Neural cell (in vitro differentiated cells): ENCODE measurements at regions not wholly inside any gene's neighbourhood (a gene's known extent, or its start where the extent isn't known, plus 50 kb on each side); places are given as distances from the start of the nearest gene placed in this dataset.

Experiments used
- H2AFZ ChIP-seq: fragments of 200-600, 300-800 bp; sonication (generic), shearing (Covaris generic); 2 replicates; pipeline ENCODE4 v1.6.0; 2014; ENCODE audit warnings: low read depth, mild to moderate bottlenecking, antibody characterized with exemption, low read length, moderate library complexity
- H3F3A ChIP-seq: fragments of 200-600 bp; shearing (Covaris generic); 2 replicates; pipeline ENCODE4 v1.6.1; 2016; ENCODE audit warnings: mild to moderate bottlenecking, moderate library complexity, mixed read lengths, antibody characterized with exemption, low read length; ENCODE audit not compliant: insufficient read depth, poor library complexity, severe bottlenecking
- H3K27ac ChIP-seq: fragments of 200-600, 300-800 bp; sonication (generic), shearing (Covaris generic); 2 replicates; pipeline ENCODE4 v1.5.1; 2014; ENCODE audit warnings: mild to moderate bottlenecking, low read length, moderate library complexity
- H3K27me3 ChIP-seq: fragments of 300-800, 200-600 bp; sonication (generic), shearing (Covaris generic); 2 replicates; pipeline ENCODE4 v1.6.0; 2014; ENCODE audit warnings: mild to moderate bottlenecking, low read depth, low read length, moderate library complexity; ENCODE audit not compliant: insufficient read depth
- H3K36me3 ChIP-seq: fragments of 300-800, 200-600 bp; sonication (generic), shearing (Covaris generic); 2 replicates; pipeline ENCODE4 v1.5.1; 2014; ENCODE audit warnings: mild to moderate bottlenecking, antibody characterized with exemption, low read length, moderate library complexity; ENCODE audit not compliant: insufficient read depth
- H3K4me2 ChIP-seq: fragments of 300-800, 200-600 bp; sonication (generic), shearing (Covaris generic); 2 replicates; pipeline ENCODE4 v1.6.0; 2014; ENCODE audit warnings: mild to moderate bottlenecking, low read length
- H3K4me3 ChIP-seq: fragments of 300-800, 200-600 bp; sonication (generic), shearing (Covaris generic); 2 replicates; pipeline ENCODE4 v1.5.1; 2014; ENCODE audit warnings: mild to moderate bottlenecking, low read length, moderate library complexity
- H3K79me2 ChIP-seq: fragments of 200-600 bp; shearing (Covaris generic); replicated peaks from 2 replicates; pipeline ENCODE4 v1.6.0; 2014; ENCODE audit warnings: mild to moderate bottlenecking, low read length, moderate library complexity; ENCODE audit not compliant: insufficient read depth
- H3K9ac ChIP-seq: fragments of 300-800, 200-600 bp; sonication (generic), shearing (Covaris generic); 2 replicates; pipeline ENCODE4 v1.6.1; 2016; ENCODE audit warnings: mild to moderate bottlenecking, low read length, mixed read lengths
- H3K9me2 ChIP-seq: fragments of 200-600 bp; shearing (Covaris generic); 2 replicates; pipeline ENCODE4 v1.6.1; 2016; ENCODE audit warnings: mild to moderate bottlenecking, low read length, mixed read lengths; ENCODE audit not compliant: insufficient read depth
- H3K9me3 ChIP-seq: fragments of 200-600, 300-800 bp; sonication (generic), shearing (Covaris generic); 2 replicates; pipeline ENCODE4 v1.6.1; 2016; ENCODE audit warnings: mild to moderate bottlenecking, mixed run types, low read length, moderate library complexity, mixed read lengths
- H4K20me1 ChIP-seq: fragments of 200-600 bp; shearing (Covaris generic); 2 replicates; pipeline ENCODE4 v1.6.1; 2016; ENCODE audit warnings: mild to moderate bottlenecking, mixed run types; ENCODE audit not compliant: insufficient read depth
- EP300 ChIP-seq: fragments of 450-650 bp; conservative IDR thresholded peaks from 2 replicates; pipeline ENCODE4 v1.6.1; 2014; ENCODE audit warnings: antibody characterized with exemption, mild to moderate bottlenecking, moderate library complexity; ENCODE audit not compliant: poor library complexity, severe bottlenecking
- EZH2 ChIP-seq: fragments of 200-600, 300-800 bp; shearing (Covaris generic), sonication (generic); IDR thresholded peaks from 2 replicates; pipeline ENCODE4 v1.6.1; 2014; ENCODE audit warnings: antibody characterized with exemption, low read length, borderline replicate concordance, mild to moderate bottlenecking; ENCODE audit not compliant: insufficient read depth, poor library complexity, severe bottlenecking
- MXI1 ChIP-seq: fragments of 450-650 bp; conservative IDR thresholded peaks from 2 replicates; pipeline ENCODE4 v1.6.1; 2014; ENCODE audit warnings: antibody characterized with exemption, mild to moderate bottlenecking; ENCODE audit not compliant: poor library complexity, severe bottlenecking
- POLR2AphosphoS5 ChIP-seq: IDR thresholded peaks from 2 replicates; pipeline ENCODE4 v1.6.1; 2012
- RAD21 ChIP-seq: fragments of 450-650 bp; conservative IDR thresholded peaks from 2 replicates; pipeline ENCODE4 v1.6.1; 2014; ENCODE audit warnings: antibody characterized with exemption, mild to moderate bottlenecking, moderate library complexity
- REST ChIP-seq: IDR thresholded peaks from 2 replicates; pipeline ENCODE4 v1.6.1; 2012; ENCODE audit warnings: borderline replicate concordance
- SMC3 ChIP-seq: fragments of 450-650 bp; conservative IDR thresholded peaks from 2 replicates; pipeline ENCODE4 v1.6.1; 2014; ENCODE audit warnings: antibody characterized with exemption, mild to moderate bottlenecking, moderate library complexity; ENCODE audit not compliant: poor library complexity
- TAF1 ChIP-seq: IDR thresholded peaks from 2 replicates; pipeline ENCODE4 v1.6.1; 2012; ENCODE audit warnings: low read depth
- TF ChIP-seq, protein P1 (sequence below): fragments of 450-650 bp; IDR thresholded peaks from 2 replicates; pipeline ENCODE4 v1.5.1; 2014; ENCODE audit warnings: antibody characterized with exemption, mild to moderate bottlenecking, moderate library complexity; ENCODE audit not compliant: poor library complexity, severe bottlenecking

GRCh38 chr10:43926875-43927406, 278.3 kb upstream of the ZNF32 start:
- no peak for TF ChIP-seq REST
- TF ChIP-seq TAF1, result no peak
- no peak for TF ChIP-seq MXI1
- TF ChIP-seq, protein P1, sequence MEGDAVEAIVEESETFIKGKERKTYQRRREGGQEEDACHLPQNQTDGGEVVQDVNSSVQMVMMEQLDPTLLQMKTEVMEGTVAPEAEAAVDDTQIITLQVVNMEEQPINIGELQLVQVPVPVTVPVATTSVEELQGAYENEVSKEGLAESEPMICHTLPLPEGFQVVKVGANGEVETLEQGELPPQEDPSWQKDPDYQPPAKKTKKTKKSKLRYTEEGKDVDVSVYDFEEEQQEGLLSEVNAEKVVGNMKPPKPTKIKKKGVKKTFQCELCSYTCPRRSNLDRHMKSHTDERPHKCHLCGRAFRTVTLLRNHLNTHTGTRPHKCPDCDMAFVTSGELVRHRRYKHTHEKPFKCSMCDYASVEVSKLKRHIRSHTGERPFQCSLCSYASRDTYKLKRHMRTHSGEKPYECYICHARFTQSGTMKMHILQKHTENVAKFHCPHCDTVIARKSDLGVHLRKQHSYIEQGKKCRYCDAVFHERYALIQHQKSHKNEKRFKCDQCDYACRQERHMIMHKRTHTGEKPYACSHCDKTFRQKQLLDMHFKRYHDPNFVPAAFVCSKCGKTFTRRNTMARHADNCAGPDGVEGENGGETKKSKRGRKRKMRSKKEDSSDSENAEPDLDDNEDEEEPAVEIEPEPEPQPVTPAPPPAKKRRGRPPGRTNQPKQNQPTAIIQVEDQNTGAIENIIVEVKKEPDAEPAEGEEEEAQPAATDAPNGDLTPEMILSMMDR, result no peak
- TF ChIP-seq EP300, result no peak
- Histone ChIP-seq H3K27ac (no peak overlapping the region), H3K9me2 (no peaks in the 10 kb centered on the region), H3K27me3 (no peaks in the 10 kb centered on the region), H3K4me3 (no peak overlapping the region), H4K20me1 (no peaks in the 10 kb centered on the region), H3F3A (no peaks in the 10 kb centered on the region), H3K9ac (no peak overlapping the region), H3K4me2 (no peak overlapping the region), H3K79me2 (no peaks in the 10 kb centered on the region), H3K9me3 (no peaks in the 10 kb centered on the region), H3K36me3 (no peaks in the 10 kb centered on the region), H2AFZ (no peak overlapping the region)

GRCh38 chr10:43926371-43926770, 277.7 kb upstream of the ZNF32 start:
- no peak overlapping the region for H3K9ac ChIP-seq
- H3K36me3 ChIP-seq, result no peaks in the 10 kb centered on the region
- no peak overlapping the region for H3K4me2 ChIP-seq
- no peaks in the 10 kb centered on the region for H3K9me2 ChIP-seq
- H3K4me3 ChIP-seq, result no peak overlapping the region
- no peaks in the 10 kb centered on the region for H3K27me3 ChIP-seq
- no peak for TF ChIP-seq SMC3
- TF ChIP-seq, protein P1, result no peak
- TF ChIP-seq TAF1, result no peak
- TF ChIP-seq REST, result no peak
- no peak for TF ChIP-seq EP300
- TF ChIP-seq EZH2, result no peak
- TF ChIP-seq MXI1, result no peak
- no peak for TF ChIP-seq POLR2AphosphoS5
- no peak for TF ChIP-seq RAD21
- no peaks in the 10 kb centered on the region for H3F3A ChIP-seq
- no peaks in the 10 kb centered on the region for H3K79me2 ChIP-seq
- H3K9me3 ChIP-seq, result no peaks in the 10 kb centered on the region
- no peak overlapping the region for H2AFZ ChIP-seq
- H4K20me1 ChIP-seq, result no peaks in the 10 kb centered on the region
- no peak overlapping the region for H3K27ac ChIP-seq
